K562 (cell line): ENCODE measurements at regions not wholly inside any gene's neighbourhood (a gene's known extent, or its start where the extent isn't known, plus 50 kb on each side); places are given as distances from the start of the nearest gene placed in this dataset.

Source experiments
- ATAC-seq: fragments of 200-7000 bp; cut with Tn5 transposase; 3 replicates; pipeline ENCODE4 v1.9.1; 2020; ENCODE audit warnings: moderate library complexity
- BruUV-seq: library from RNA; stranded (reverse); fragments of 400-500 nt; replicated peaks from 2 replicates; lab custom pipeline; 2021; lab: Mats Ljungman, UMichigan
- CTCF ChIA-PET: fragments of 300-600 bp; formaldehyde crosslinking; extraction: SDS; loops from one replicate; lab custom pipeline; 2021; ENCODE audit warnings: low intra/inter-chr PET ratio; lab: Yijun Ruan, JAX
- POLR2A ChIA-PET: fragments of 300-600, 350-650 bp; sonication (Branson Sonifier 250); formaldehyde crosslinking; extraction: SDS; loops from one replicate; lab custom pipeline; 2021; ENCODE audit warnings: antibody characterized with exemption, inconsistent platforms; lab: Yijun Ruan, JAX
- DNase-seq, 4 experiments: peaks; one replicate each; pipeline versions ENCODE4 v3.0.0 to v3.0.0-alpha.2; 2011 to 2018; ENCODE audit warnings: low spot score in 3 of 4, mixed read lengths in 3 of 4; ENCODE audit errors: extremely low read depth in 1 of 4
- FAIRE-seq: peaks from 2 replicates; lab custom pipeline; 2011; peaks lifted over from hg19 to GRCh38; lab: Jason Lieb, UNC
- H2AFZ ChIP-seq: 2 replicates; pipeline ENCODE4 v1.6.0; 2011; ENCODE audit warnings: low read depth, low read length, control low read depth, inconsistent platforms
- H3K27ac ChIP-seq: fragments of 200-600 bp; 3 replicates; pipeline ENCODE4 v1.8.0; 2011; ENCODE audit warnings: low read depth, mild to moderate bottlenecking, control low read depth, inconsistent platforms, low read length, moderate library complexity, mixed read lengths; ENCODE audit errors: extremely low read depth
- H3K27me3 ChIP-seq, 2 experiments: fragments of 300-600 bp in 1 of 2; 2 replicates in 1 of 2; 3 replicates in 1 of 2; pipeline versions ENCODE4 v1.6.0 to v1.8.0; 2011; ENCODE audit warnings: inconsistent platforms in 2 of 2, low read length in 2 of 2, mild to moderate bottlenecking in 1 of 2, mixed read lengths in 1 of 2, moderate library complexity in 1 of 2; ENCODE audit not compliant: control insufficient read depth in 2 of 2, insufficient read depth in 2 of 2
- H3K36me3 ChIP-seq: fragments of 300-600 bp; 3 replicates; pipeline ENCODE4 v1.8.0; 2011; ENCODE audit warnings: mild to moderate bottlenecking, low read length, inconsistent platforms; ENCODE audit not compliant: control insufficient read depth, insufficient read depth
- H3K4me1 ChIP-seq, 2 experiments: fragments of 200-600 bp in 1 of 2; replicated peaks in 1 of 2; 2 replicates in 1 of 2; 3 replicates in 1 of 2; pipeline versions ENCODE4 v1.5.1 to v1.8.0; 2011; ENCODE audit warnings: inconsistent platforms in 2 of 2, low read length in 2 of 2, mild to moderate bottlenecking in 1 of 2, mixed read lengths in 1 of 2, moderate library complexity in 1 of 2; ENCODE audit not compliant: control insufficient read depth in 2 of 2, insufficient read depth in 2 of 2
- H3K4me2 ChIP-seq: 2 replicates; pipeline ENCODE4 v1.6.1; 2011; ENCODE audit warnings: low read length, control low read depth, inconsistent platforms, mixed read lengths; ENCODE audit not compliant: insufficient read depth
- H3K4me3 ChIP-seq: fragments of 200-600 bp; sonication (generic), shearing (Covaris generic); 2 replicates; pipeline ENCODE4 v1.5.1; 2016; ENCODE audit warnings: control low read depth, inconsistent platforms
- H3K79me2 ChIP-seq: fragments of 200-600 bp; 3 replicates; pipeline ENCODE4 v1.8.0; 2011; ENCODE audit warnings: low read length, inconsistent platforms; ENCODE audit not compliant: control insufficient read depth, insufficient read depth
- H3K9ac ChIP-seq, 2 experiments: 2 replicates each; pipeline versions ENCODE4 v1.6.0 to v1.6.1; 2011; ENCODE audit warnings: low read depth in 2 of 2, low read length in 2 of 2, control low read depth in 1 of 2, inconsistent platforms in 1 of 2, mild to moderate bottlenecking in 1 of 2, mixed read lengths in 1 of 2; ENCODE audit not compliant: insufficient read depth in 1 of 2
- H3K9me1 ChIP-seq: one replicate; pipeline ENCODE4 v1.6.0; 2011; ENCODE audit warnings: inconsistent platforms, mild to moderate bottlenecking, low read length, moderate library complexity; ENCODE audit not compliant: control insufficient read depth, insufficient read depth
- H3K9me3 ChIP-seq: replicated peaks from 2 replicates; pipeline ENCODE4 v1.5.1; 2011; ENCODE audit warnings: low read depth, low read length, inconsistent platforms; ENCODE audit not compliant: control insufficient read depth, insufficient read depth
- H4K20me1 ChIP-seq: replicated peaks from 2 replicates; pipeline ENCODE4 v1.6.1; 2011; ENCODE audit warnings: low read length, inconsistent platforms, mixed read lengths; ENCODE audit not compliant: control insufficient read depth, insufficient read depth
- ATF7 ChIP-seq: fragments of 450-650 bp; IDR thresholded peaks from 2 replicates; pipeline ENCODE4 v1.7.1; 2014; ENCODE audit warnings: mild to moderate bottlenecking, moderate library complexity
- ERF ChIP-seq: fragments of 450-650 bp; formaldehyde crosslinking; IDR thresholded peaks from 2 replicates; pipeline ENCODE4 v1.4.0; 2020; ENCODE audit warnings: mild to moderate bottlenecking, mixed read lengths
- FOXJ2 ChIP-seq: fragments of 200-800 bp; sonication (Bioruptor generic); IDR thresholded peaks from 2 replicates; pipeline ENCODE4 v1.6.1; 2016; ENCODE audit warnings: missing genetic modification characterization, missing compliant biosample characterization
- POU5F1 ChIP-seq: fragments of 150-350 bp; IDR thresholded peaks from 2 replicates; pipeline ENCODE4 v1.6.1; 2014; ENCODE audit warnings: borderline replicate concordance, low read length, low read depth, mild to moderate bottlenecking; ENCODE audit not compliant: partially characterized antibody
- RBM25 ChIP-seq: fragments of 200-400 bp; formaldehyde crosslinking; IDR thresholded peaks from 2 replicates; pipeline ENCODE4 v1.6.1; 2018; ENCODE audit warnings: low read length, low read depth, moderate library complexity; ENCODE audit not compliant: severe bottlenecking
- REST ChIP-seq, 2 experiments: fragments of 450-650 bp; formaldehyde crosslinking in 1 of 2; IDR thresholded peaks; 2 replicates each; pipeline versions ENCODE4 v1.4.0 to v1.6.1; 2014 to 2020; ENCODE audit warnings: mild to moderate bottlenecking in 2 of 2, borderline replicate concordance in 1 of 2, low read depth in 1 of 2
- ZNF24 ChIP-seq: fragments of 450-650 bp; IDR thresholded peaks from 2 replicates; pipeline ENCODE4 v1.6.1; 2016
- in situ Hi-C: fragments of 300-500 bp; cut with MboI; formaldehyde crosslinking; loops from 4 replicates; pipeline ENCODE4 v1.15.0; 2018; ENCODE audit warnings: inconsistent platforms, mixed read lengths
- intact Hi-C: fragments of 100-400 bp; cut with micrococcal nuclease; formaldehyde crosslinking; loops from 2 replicates; pipeline ENCODE4 v1.14.2; 2022

- no peak for TF ChIP-seq POU5F1
Measured at GRCh38 chr18:55124078-55124763, 165.0 kb upstream of the CCDC68 start (continued).

- ChIA-PET POLR2A (interaction anchor here (1.1 kb wide), 1 partner anchor 22 kb away, joined by 3 read pairs; no protein-coding TSS in a partner anchor), CTCF (no interaction called here)
- peaks cover 4% of the 10 kb centered on the region for H3K9me3 ChIP-seq
- intact Hi-C loops, result no loop called here
- peaks cover 0 to 4% of the 10 kb centered on the region in 2 experiments; a peak in 1 of 5 replicates for H3K4me1 ChIP-seq
- no peaks in the 10 kb centered on the region for H4K20me1 ChIP-seq
- H3K36me3 ChIP-seq, result no peaks in the 10 kb centered on the region
- no peaks in the 10 kb centered on the region for H3K79me2 ChIP-seq
- DNase-seq (no peak), FAIRE-seq (no peak), ATAC-seq (no peak)
- BruUV-seq, result no TSS peak
- H3K27me3 ChIP-seq, result no peaks in the 10 kb centered on the region
- no peak overlapping the region for H3K4me2 ChIP-seq
- no peak overlapping the region for H3K4me3 ChIP-seq
- in situ Hi-C loops, result no loop called here
- H2AFZ ChIP-seq, result no peak overlapping the region
- TF ChIP-seq ERF (CRISPR knock-in tag), result no peak
- no peak for TF ChIP-seq FOXJ2 (tag)
- TF ChIP-seq ZNF24, result no peak
- no peak for TF ChIP-seq REST (IDR thresholded peaks at IDR 0.05; ENCODE audit: borderline replicate concordance)
- no peak for TF ChIP-seq REST (CRISPR knock-in tag; IDR thresholded peaks at IDR 0.05; ENCODE audit: low read depth)
- TF ChIP-seq RBM25, result no peak
- TF ChIP-seq POU5F1, result no peak
- TF ChIP-seq ATF7, result no peak
- H3K9ac ChIP-seq, result no peak overlapping the region
- no peak overlapping the region for H3K27ac ChIP-seq
- no peaks in the 10 kb centered on the region for H3K9me1 ChIP-seq
Measured at GRCh38 chr18:55123361-55123760, 164.1 kb upstream of the CCDC68 start.
